Activated naive CD8-positive, alpha-beta T cell treated with anti-CD3 and anti-CD28 coated beads, Interleukin-2, amount 10 ng/mL, durations not matched to agents 7 days and 5 days (primary cell): ENCODE measurements at regions not wholly inside any gene's neighbourhood (a gene's known extent, or its start where the extent isn't known, plus 50 kb on each side); places are given as distances from the start of the nearest gene placed in this dataset.
"Not testable (repeated sequence)": the region's sequence is repeated elsewhere in the genome, so short reads cannot be mapped to it uniquely, and the experiment has no call there.

ENCODE experiments used
- ATAC-seq: fragments of 150-1000 bp; cut with Tn5 transposase; one replicate; pipeline ENCODE4 v1.10.0; 2021; ENCODE audit warnings: low read depth, moderate library complexity
- POLR2A ChIA-PET: fragments of 350-600 bp; sonication (Branson Sonifier 250); formaldehyde crosslinking; loops from one replicate; lab custom pipeline; 2021; ENCODE audit warnings: antibody characterized with exemption; lab: Charles Lee
- DNase-seq: peaks from one replicate; pipeline ENCODE4 v3.0.0; 2021
- H3K27ac Mint-ChIP-seq: one replicate; pipeline ENCODE4 v1.8.0; 2022; ENCODE audit warnings: mild to moderate bottlenecking, mixed read lengths
- H3K27me3 Mint-ChIP-seq: one replicate; pipeline ENCODE4 v1.8.0; 2022; ENCODE audit warnings: mild to moderate bottlenecking, moderate library complexity, mixed read lengths
- H3K36me3 Mint-ChIP-seq: one replicate; pipeline ENCODE4 v1.8.0; 2021; ENCODE audit warnings: mild to moderate bottlenecking, mixed read lengths
- H3K4me1 Mint-ChIP-seq: one replicate; pipeline ENCODE4 v1.8.0; 2021; ENCODE audit warnings: mixed read lengths
- H3K4me3 Mint-ChIP-seq: one replicate; pipeline ENCODE4 v1.8.0; 2022; ENCODE audit warnings: mild to moderate bottlenecking, moderate library complexity, mixed read lengths
- H3K9me3 Mint-ChIP-seq: one replicate; pipeline ENCODE4 v1.8.0; 2021; ENCODE audit warnings: mixed read lengths

DNA sequence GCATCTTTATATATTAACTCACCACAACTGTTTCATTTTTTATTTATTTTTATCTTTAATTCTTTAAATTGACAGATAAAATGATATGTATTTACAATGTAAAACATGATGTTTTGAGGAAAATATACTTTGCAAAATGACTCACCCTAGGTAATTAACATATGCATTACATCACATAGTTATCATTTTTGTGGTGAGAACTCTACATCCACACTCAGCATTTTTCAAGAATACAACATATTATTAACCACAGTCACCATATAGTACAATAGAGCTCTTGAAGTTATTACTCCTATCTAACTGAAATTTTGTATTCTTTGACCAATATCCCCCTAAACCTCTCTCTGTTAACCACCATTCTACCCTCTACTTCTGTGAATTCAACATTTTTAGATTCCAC is 194.7 kb upstream of the KIF2B start:
- DNase-seq: no peak
- POLR2A ChIA-PET: no interaction called here
- Mint-ChIP-seq H3K9me3 (no peaks in the 10 kb centered on the region), H3K36me3 (no peaks in the 10 kb centered on the region), H3K4me1 (no peaks in the 10 kb centered on the region), H3K4me3 (no peak overlapping the region), H3K27me3 (no peaks in the 10 kb centered on the region), H3K27ac (no peak overlapping the region)
- no peak for ATAC-seq

DNA sequence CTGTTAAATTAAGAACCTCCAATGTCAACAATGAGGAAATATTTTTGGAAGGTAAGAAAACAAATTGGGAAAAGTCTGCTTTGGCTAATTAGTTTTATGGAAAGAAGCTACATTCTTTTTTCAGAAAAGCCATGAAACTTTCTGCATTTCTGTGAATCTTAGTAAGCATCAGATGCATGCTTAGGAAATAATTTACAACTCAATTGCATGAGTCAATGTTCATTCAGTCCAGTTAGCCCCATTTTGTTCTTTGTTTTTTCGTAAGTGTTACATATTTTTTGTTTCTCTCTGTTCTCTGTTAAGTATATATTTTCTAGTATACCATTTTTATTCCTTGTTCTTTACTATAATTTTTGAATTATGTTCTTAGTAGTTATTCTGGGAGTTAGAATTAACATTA is 195.2 kb upstream of the KIF2B start:
- ATAC-seq: no peak
- Mint-ChIP-seq H3K9me3 (no peaks in the 10 kb centered on the region), H3K36me3 (no peaks in the 10 kb centered on the region), H3K27ac (no peak overlapping the region), H3K4me3 (no peak overlapping the region), H3K27me3 (no peaks in the 10 kb centered on the region), H3K4me1 (no peaks in the 10 kb centered on the region)
- no peak for DNase-seq
- POLR2A ChIA-PET: no interaction called here

DNA sequence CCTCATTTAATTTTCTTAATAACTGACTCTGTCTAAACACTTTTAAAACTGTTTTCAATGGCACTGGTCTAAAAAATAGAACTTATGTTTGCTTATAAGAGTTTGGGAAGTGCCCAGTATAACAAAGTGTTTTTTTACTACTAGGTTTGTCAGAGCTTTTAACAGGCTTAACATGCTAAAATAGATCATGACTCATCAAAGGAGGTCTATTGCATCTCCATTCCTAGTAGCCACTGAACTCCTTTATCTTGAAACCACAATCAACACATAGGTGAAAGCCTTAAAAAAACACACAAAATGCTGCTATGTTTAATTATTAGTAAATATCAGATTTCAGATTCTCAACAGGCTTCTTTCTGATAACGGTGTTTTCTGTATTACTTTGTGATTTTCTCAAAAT is 196.4 kb upstream of the KIF2B start:
- no peaks in the 10 kb centered on the region for H3K36me3 Mint-ChIP-seq
- no peak for DNase-seq
- no peak overlapping the region for H3K4me3 Mint-ChIP-seq
- no peaks in the 10 kb centered on the region for H3K27me3 Mint-ChIP-seq
- ATAC-seq: no peak
- POLR2A ChIA-PET: no interaction called here
- no peaks in the 10 kb centered on the region for H3K4me1 Mint-ChIP-seq
- no peak overlapping the region for H3K27ac Mint-ChIP-seq
- no peaks in the 10 kb centered on the region for H3K9me3 Mint-ChIP-seq

DNA sequence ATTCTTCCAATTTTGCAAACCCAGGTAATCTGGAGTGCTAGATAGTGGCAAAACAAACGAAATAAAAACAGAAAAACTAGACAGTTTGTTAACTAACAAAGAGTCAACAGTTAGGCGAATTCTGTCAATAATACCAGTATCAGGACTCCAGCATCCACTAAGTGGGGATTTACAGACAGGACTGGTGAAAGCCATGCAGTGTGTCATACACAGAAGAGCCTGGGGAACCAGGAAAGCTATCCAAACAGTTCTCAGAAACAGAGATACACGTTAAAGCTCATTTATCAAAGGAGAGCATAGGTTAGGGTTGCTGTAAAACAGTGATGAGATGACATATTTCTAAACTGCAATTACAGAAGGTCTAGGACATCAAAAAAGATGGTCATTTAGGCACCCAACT is 203.7 kb upstream of the KIF2B start:
- H3K27me3 Mint-ChIP-seq: no peaks in the 10 kb centered on the region
- H3K36me3 Mint-ChIP-seq: no peaks in the 10 kb centered on the region
- no peak overlapping the region for H3K27ac Mint-ChIP-seq
- H3K9me3 Mint-ChIP-seq: no peaks in the 10 kb centered on the region
- DNase-seq: no peak
- POLR2A ChIA-PET: no interaction called here
- no peak for ATAC-seq
- no peak overlapping the region for H3K4me3 Mint-ChIP-seq
- no peaks in the 10 kb centered on the region for H3K4me1 Mint-ChIP-seq

DNA sequence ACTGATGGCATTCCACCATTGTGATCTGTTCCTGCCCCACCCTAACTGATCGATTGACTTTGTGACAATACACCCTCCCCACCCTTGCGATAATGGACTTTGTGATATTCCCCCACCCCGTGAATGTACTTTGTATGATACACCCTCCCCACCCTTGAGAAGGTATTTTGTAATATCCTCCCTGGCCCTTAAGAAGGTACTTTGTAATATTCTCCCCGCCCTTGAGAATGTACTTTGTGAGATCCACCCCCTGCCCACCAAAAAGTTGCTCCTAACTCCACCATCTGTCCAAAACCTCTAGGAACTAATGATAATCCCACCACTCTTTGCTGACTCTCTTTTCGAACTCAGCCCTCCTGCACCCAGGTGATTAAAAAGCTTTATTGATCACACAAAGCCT is 214.5 kb upstream of the KIF2B start:
- H3K4me1 Mint-ChIP-seq, H3K36me3 Mint-ChIP-seq, ATAC-seq, DNase-seq, POLR2A ChIA-PET, H3K4me3 Mint-ChIP-seq, H3K27me3 Mint-ChIP-seq, H3K27ac Mint-ChIP-seq: not testable (repeated sequence)
- peaks cover 12% of the 10 kb centered on the region for H3K9me3 Mint-ChIP-seq

DNA sequence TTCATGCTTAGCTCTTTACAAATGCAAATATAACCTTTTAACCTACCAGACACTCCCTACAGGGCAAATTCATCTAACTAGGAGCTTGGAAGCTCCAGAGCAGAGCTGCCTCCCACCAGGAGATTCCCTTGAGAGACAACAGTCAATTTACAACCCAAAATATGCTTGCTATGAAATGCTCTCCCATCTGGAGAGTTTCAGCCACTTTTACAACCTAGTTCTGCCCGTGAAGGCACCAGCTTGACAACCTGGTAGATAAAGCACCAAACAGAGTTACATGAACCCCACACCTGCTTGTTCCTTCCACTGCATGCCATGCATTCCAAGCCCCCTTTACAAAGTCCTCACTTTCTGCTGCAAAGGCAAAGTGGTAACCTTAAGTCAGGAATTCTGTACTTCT is 215.3 kb upstream of the KIF2B start:
- POLR2A ChIA-PET: no interaction called here
- ATAC-seq (no peak), DNase-seq (no peak)
- Mint-ChIP-seq H3K27me3 (no peaks in the 10 kb centered on the region), H3K27ac (no peak overlapping the region), H3K4me3 (no peak overlapping the region), H3K36me3 (no peaks in the 10 kb centered on the region), H3K4me1 (no peaks in the 10 kb centered on the region), H3K9me3 (peaks cover 14% of the 10 kb centered on the region)

DNA sequence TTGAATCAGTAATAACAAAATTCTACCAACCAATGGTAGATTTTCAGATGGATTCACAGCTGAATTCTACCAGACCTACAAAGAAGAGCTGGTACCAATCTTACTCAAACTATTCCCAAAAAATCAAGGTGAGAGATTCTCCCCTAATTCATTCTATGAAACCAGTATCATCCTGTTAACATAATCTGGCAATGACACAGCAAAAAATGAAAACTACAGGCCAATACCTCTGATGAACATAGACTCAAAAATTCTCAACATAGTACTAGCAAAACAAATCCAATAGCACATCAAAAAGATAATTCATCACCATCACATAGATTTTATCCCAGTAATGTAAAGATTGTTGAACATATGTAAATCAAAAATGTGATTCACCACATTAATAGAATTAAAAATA is 234.4 kb upstream of the KIF2B start:
- no peaks in the 10 kb centered on the region for H3K4me1 Mint-ChIP-seq
- H3K4me3 Mint-ChIP-seq: no peak overlapping the region
- no peak for ATAC-seq
- no peak for DNase-seq
- H3K27ac Mint-ChIP-seq: no peak overlapping the region
- peaks cover 13% of the 10 kb centered on the region for H3K9me3 Mint-ChIP-seq
- H3K27me3 Mint-ChIP-seq: no peaks in the 10 kb centered on the region
- no peaks in the 10 kb centered on the region for H3K36me3 Mint-ChIP-seq
- POLR2A ChIA-PET: no interaction called here

DNA sequence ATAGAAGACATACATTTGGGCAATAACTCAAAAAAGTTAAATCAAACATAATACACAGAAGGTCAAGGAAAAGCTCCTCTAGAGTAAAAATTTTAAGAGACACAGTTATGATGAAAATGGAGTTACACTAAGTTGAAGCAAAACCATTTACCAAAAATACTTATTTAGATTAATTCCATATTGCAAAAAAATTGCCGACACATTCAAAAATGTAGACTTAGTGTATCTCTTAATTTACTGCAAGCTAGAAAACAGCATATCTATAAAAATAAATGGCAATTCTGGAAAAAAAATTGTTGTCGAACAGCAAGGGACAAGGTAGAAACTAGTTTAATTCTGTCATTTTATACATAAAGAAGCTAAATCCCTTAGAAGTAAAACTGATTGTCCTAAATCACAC is 248.7 kb upstream of the KIF2B start:
- H3K27ac Mint-ChIP-seq: no peak overlapping the region
- DNase-seq: no peak
- no peaks in the 10 kb centered on the region for H3K36me3 Mint-ChIP-seq
- H3K9me3 Mint-ChIP-seq: no peaks in the 10 kb centered on the region
- no peaks in the 10 kb centered on the region for H3K4me1 Mint-ChIP-seq
- H3K27me3 Mint-ChIP-seq: no peaks in the 10 kb centered on the region
- H3K4me3 Mint-ChIP-seq: no peak overlapping the region
- POLR2A ChIA-PET: no interaction called here
- no peak for ATAC-seq

DNA sequence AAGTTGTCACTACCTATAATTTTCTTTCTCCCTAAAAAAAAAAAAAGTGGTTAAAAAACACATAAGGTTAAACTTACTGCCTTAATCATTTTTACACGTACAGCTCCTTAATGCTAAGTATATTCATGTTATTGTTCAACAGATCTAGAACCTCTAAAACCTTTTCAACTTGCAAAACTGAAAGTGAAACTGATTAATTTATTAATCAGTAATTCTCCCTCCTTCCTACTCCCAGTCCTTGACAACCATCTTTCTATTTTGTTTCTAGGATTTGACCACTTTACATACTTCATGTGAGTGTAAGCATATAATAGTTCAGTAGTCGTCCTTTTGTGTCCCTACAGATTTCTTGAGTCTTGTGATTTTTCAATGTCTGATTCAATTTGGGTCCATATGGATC is 251.4 kb upstream of the KIF2B start:
- H3K4me3 Mint-ChIP-seq: no peak overlapping the region
- POLR2A ChIA-PET: no interaction called here

DNA sequence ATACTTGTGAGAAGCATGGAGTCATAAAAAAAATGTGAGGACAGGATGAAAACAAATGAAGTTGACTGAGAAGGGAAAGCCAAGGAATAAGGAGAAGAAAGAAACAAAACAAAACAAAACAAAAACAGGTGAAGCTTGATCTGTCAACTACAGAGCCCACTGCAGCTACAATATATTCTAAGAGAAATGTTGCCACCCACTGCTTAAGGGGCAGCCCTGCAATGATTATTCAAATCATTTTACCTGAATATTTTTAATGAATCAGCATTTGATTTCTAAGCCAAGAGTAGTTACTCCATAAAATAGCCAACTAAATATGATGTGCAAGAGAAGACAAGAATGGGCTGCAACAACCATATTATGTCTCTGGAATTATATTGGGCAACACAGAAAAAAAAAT is 252.0 kb upstream of the KIF2B start:
- DNase-seq (no peak), ATAC-seq (no peak)
- Mint-ChIP-seq H3K9me3 (no peaks in the 10 kb centered on the region), H3K36me3 (no peaks in the 10 kb centered on the region), H3K27me3 (no peaks in the 10 kb centered on the region), H3K4me3 (no peak overlapping the region), H3K4me1 (no peaks in the 10 kb centered on the region), H3K27ac (no peak overlapping the region)
- POLR2A ChIA-PET: no interaction called here

More for the DNA sequence above, 251.4 kb upstream of the KIF2B start:
- Mint-ChIP-seq H3K27me3 (no peaks in the 10 kb centered on the region), H3K9me3 (no peaks in the 10 kb centered on the region), H3K27ac (no peak overlapping the region), H3K36me3 (no peaks in the 10 kb centered on the region), H3K4me1 (no peaks in the 10 kb centered on the region)
- DNase-seq (no peak), ATAC-seq (no peak)

DNA sequence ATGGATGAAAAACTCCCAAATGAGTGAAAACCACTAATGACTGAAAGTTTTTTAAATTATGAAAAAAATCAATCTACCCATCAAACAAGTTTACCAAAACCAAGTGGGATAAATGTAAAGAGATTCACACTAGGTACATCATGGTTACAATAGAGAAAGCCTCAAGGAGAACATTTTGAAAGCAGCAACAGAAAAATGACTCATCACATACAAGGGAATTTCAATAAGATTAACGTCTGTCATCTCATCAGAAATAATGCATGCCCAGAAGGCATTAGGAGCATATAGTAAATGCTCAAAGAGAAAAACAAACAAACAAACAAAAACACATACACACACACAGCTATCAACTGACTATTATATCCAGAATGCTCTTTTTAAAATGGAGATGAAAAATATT is 261.8 kb upstream of the KIF2B start:
- Mint-ChIP-seq H3K4me3 (no peak overlapping the region), H3K27ac (no peak overlapping the region), H3K9me3 (no peaks in the 10 kb centered on the region), H3K27me3 (no peaks in the 10 kb centered on the region), H3K36me3 (no peaks in the 10 kb centered on the region), H3K4me1 (no peaks in the 10 kb centered on the region)
- POLR2A ChIA-PET: no interaction called here
- DNase-seq: no peak
- no peak for ATAC-seq

DNA sequence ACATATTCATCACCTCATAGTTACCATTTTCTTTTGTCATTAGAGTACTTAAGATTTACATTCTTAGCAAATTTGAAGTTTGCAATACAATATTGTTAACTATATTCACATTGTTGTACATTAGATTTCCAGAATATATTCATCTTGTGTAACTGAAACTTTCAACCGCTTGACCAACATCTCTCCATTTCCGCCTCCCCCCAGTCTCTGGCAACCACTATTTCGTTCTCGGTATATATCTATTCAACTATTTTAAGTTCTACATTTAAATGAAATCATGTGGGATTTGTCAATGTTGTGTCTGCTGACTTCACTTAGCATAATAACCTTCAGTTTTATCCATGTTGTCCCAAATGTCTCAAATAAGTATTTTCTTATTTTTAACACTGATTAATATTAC is 274.5 kb upstream of the KIF2B start:
- no peak overlapping the region for H3K27ac Mint-ChIP-seq
- H3K27me3 Mint-ChIP-seq: no peaks in the 10 kb centered on the region
- no peaks in the 10 kb centered on the region for H3K4me1 Mint-ChIP-seq
- DNase-seq (no peak), ATAC-seq (no peak)
- POLR2A ChIA-PET: no interaction called here
- H3K4me3 Mint-ChIP-seq: no peak overlapping the region
- peaks cover 8% of the 10 kb centered on the region for H3K9me3 Mint-ChIP-seq
- no peaks in the 10 kb centered on the region for H3K36me3 Mint-ChIP-seq

DNA sequence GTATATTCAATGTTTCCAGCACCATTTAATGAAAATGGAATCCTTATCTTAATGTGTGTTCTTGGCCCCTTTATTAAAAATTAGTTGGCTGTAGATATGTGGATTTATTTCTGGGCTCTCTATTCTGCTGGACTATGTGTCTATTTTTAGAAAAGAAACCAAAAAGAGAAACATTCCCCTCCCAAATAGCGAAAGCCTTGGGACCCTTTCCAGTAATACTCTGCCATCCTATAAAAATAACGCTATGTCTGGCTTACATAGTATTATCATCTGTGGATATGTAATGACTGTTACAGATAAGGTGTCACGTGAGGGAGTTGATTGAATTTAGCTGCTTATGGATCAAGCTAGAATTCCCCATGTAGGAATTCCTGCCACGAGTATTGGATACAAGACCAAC is 279.3 kb upstream of the KIF2B start:
- no peaks in the 10 kb centered on the region for H3K9me3 Mint-ChIP-seq
- no peaks in the 10 kb centered on the region for H3K27me3 Mint-ChIP-seq

DNA sequence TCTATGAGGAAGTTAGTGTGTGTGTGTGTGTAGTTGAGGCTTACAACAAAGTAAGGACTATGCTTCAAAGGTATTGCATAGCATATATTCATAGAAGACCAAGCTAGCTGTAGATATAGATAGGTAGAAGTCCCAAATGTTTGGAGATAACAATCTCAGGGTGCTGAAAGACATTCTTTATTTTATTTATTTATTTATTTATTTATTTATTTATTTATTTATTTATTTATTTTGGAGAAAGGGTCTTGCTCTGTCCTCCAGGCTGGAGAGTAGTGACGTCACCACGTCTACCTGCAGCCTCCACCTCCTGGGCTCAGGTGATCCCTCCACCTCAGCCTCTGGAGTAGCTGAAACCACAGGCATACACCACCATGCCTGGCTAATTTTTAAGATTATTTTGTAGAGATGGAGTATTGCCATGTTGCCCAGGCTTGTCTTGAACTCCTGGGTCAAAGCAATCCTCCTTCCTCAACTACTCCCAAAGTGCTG is 284.6 kb upstream of the KIF2B start:
- no peak for ATAC-seq
- DNase-seq: no peak
- no peaks in the 10 kb centered on the region for H3K36me3 Mint-ChIP-seq
- POLR2A ChIA-PET: no interaction called here
- H3K9me3 Mint-ChIP-seq: no peaks in the 10 kb centered on the region
- no peak overlapping the region for H3K27ac Mint-ChIP-seq
- no peaks in the 10 kb centered on the region for H3K4me1 Mint-ChIP-seq
- H3K27me3 Mint-ChIP-seq: no peaks in the 10 kb centered on the region
- H3K4me3 Mint-ChIP-seq: no peak overlapping the region

More for the DNA sequence above, 279.3 kb upstream of the KIF2B start:
- ATAC-seq: no peak
- Mint-ChIP-seq H3K4me3 (no peak overlapping the region), H3K36me3 (no peaks in the 10 kb centered on the region), H3K27ac (no peak overlapping the region), H3K4me1 (no peaks in the 10 kb centered on the region)
- POLR2A ChIA-PET: no interaction called here
- no peak for DNase-seq

DNA sequence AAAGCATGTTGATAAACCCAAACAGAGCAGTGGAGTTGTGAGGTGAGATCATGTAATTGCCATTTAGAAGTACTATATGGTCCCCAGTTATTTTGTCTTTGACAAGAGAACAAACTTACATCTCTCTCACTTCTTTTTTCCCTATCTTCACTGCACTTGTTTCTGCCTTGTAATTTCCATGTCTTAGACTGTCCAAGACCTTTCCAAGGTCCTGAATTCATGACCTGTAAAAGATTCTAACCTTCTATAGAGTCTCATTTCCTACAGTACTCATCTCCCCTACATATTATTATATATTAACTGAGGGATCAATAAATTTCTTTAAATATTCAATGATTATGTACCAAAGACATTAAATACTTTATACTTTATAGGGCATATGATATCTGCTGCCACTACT is 295.3 kb upstream of the KIF2B start:
- POLR2A ChIA-PET: no interaction called here
- Mint-ChIP-seq H3K27me3 (no peaks in the 10 kb centered on the region), H3K4me3 (no peak overlapping the region), H3K27ac (no peak overlapping the region), H3K4me1 (no peaks in the 10 kb centered on the region), H3K36me3 (no peaks in the 10 kb centered on the region), H3K9me3 (peaks cover 10% of the 10 kb centered on the region)
- DNase-seq (no peak), ATAC-seq (no peak)
